ENCODE measurements at regions not wholly inside any gene's neighbourhood (a gene's known extent, or its start where the extent isn't known, plus 50 kb on each side); places are given as distances from the start of the nearest gene placed in this dataset.

- TF ChIP-seq POLR2A (IDR thresholded peaks at IDR 0.05): no peak
- TF ChIP-seq CTCF (IDR thresholded peaks at IDR 0.05): peak in 1 of 2 donors; percentile 8
These were observed 62.8 kb upstream of the DIAPH3 start for GRCh38 chr13:60226507-60226906.
